ENCODE measurements at regions not wholly inside any gene's neighbourhood (a gene's known extent, or its start where the extent isn't known, plus 50 kb on each side); places are given as distances from the start of the nearest gene placed in this dataset.

DNA sequence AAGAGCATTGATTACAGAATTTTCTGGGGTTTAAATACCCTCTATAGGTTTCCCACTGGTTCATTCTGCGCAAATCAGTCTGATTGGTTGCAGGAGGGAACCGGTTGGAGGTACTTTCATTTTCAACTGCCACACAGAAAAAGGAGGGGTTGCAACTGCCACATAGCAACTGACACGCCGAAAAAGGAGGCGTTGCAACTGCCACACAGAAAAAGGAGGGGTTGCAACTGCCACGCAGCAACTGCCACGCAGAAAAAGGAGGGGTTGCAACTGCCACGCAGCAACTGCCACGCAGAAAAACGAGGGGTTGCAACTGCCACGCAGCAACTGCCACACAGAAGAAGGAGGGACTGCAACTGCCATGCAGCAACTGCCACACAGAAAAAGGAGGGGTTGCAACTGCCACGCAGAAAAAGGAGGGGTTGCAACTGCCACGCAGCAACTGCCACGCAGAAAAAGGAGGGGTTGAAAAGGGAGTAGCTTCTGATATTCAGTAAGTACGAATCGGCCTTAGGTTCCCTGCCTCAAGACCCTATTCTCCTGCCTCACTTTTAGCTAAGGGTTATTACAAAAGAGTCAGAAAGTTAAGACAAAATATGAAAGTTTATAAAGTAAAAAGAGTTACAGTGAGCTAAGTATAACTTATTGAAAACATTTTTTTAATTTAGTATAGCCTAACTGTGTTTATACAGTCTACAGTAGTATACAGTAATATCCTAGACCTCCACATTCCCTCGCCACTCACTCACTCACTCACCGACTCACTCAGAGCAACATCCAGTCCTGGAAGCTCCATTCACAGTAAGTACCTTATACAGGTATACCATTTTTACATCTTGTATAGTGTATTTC is 431.8 kb downstream of the KCTD8 start:
- Histone ChIP-seq H3K4me3 (peak overlapping the region; percentile 12; the same call in 1 of the 2 replicates), H3K9me3 (replicated peaks) (no peaks in the 10 kb centered on the region), H3K36me3 (no peaks in the 10 kb centered on the region), H3K27me3 (replicated peaks) (no peaks in the 10 kb centered on the region), H3K4me1 (replicated peaks) (no peaks in the 10 kb centered on the region), H3K27ac (no peak overlapping the region)
- peak in 1 of 2 experiments; percentile 15 for DNase-seq (ENCODE audit: low read depth in 1 of 2, low spot score in 2 of 2)

DNA sequence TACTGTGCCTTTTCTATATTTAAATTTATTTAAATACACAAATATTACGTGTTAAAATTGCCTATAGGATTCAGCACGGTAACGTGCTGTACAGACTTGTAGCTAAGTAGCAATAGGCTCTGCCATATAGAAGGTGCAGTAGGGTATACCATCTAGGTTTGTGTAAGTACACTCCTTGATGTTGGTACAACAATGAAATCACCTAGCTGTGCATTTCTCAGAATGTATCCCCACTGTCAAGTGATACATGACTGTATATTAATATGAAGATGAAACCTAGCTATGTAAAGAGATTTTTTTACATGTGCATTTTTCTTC is 431.2 kb downstream of the KCTD8 start:
- DNase-seq (ENCODE audit: low read depth in 1 of 2, low spot score in 2 of 2): no peak
- Histone ChIP-seq H3K9me3 (replicated peaks) (no peaks in the 10 kb centered on the region), H3K27me3 (replicated peaks) (no peaks in the 10 kb centered on the region), H3K4me1 (replicated peaks) (no peaks in the 10 kb centered on the region), H3K4me3 (peak overlapping the region; percentile 12; the same call in 1 of the 2 replicates), H3K36me3 (no peaks in the 10 kb centered on the region), H3K27ac (no peak overlapping the region)

GRCh38 chr4:44019721-44020120 is 428.9 kb downstream of the KCTD8 start:
- DNase-seq (ENCODE audit: low read depth in 1 of 2, low spot score in 2 of 2): no peak
- Histone ChIP-seq H3K4me1 (replicated peaks) (no peaks in the 10 kb centered on the region), H3K36me3 (no peaks in the 10 kb centered on the region), H3K4me3 (no peak overlapping the region), H3K27ac (no peak overlapping the region), H3K9me3 (replicated peaks) (no peaks in the 10 kb centered on the region), H3K27me3 (replicated peaks) (no peaks in the 10 kb centered on the region)

DNA sequence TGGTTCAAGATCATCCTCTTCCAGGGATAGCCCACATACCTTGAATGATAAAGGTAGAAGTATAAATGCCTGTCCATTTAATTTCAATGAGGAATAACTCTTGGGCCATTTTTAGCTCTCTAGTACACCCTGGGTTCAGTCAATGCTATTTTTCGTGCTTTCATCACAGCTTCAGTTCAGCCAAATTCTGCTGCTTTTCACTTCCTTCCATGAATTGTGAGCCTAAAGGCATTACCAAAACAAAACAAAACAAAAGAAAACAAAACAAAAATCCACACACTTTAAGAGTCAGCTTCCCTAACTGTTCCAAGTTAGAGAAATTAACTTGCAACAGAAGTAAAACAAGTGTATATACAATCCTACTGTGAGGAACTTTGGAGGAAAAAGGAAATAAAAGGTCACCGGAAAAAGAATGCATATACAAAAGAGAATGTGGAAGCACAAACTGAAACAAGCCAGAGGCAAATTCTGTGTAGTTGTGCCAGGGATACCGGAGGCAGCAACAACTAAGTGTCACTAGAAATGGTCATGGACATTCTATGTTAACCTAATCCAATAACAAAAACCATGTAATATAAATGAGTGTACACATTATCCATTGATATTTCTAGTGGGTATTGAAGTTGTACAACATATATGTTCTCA is 423.1 kb downstream of the KCTD8 start:
- Histone ChIP-seq H3K36me3 (no peaks in the 10 kb centered on the region), H3K27ac (no peak overlapping the region), H3K27me3 (replicated peaks) (no peaks in the 10 kb centered on the region), H3K4me3 (no peak overlapping the region), H3K4me1 (replicated peaks) (no peaks in the 10 kb centered on the region), H3K9me3 (replicated peaks) (no peaks in the 10 kb centered on the region)
- no peak for DNase-seq (ENCODE audit: low read depth in 1 of 2, low spot score in 2 of 2)

DNA sequence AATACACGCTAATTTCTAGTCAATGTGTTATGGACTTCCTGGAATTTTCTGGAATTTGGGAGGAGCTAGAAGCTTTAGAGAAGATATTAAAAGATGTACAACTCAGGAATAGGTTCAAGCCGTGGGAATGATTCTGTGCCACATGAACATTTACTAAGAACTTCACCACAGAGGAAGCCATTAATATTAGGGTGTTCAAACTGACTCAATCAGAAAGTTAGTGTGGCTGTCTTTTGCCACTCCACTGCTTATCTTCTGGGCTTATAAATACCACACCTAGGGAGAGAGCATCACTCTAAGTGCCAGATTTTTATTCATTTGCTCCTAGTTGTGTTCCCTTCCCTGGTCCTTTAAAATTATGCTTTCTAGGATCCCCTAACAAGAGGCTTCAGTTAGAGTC is 409.8 kb downstream of the KCTD8 start:
- no peak for DNase-seq (ENCODE audit: low read depth in 1 of 2, low spot score in 2 of 2)
- no peaks in the 10 kb centered on the region for H3K4me1 ChIP-seq (replicated peaks)
- no peaks in the 10 kb centered on the region for H3K36me3 ChIP-seq
- no peak overlapping the region for H3K4me3 ChIP-seq
- H3K27me3 ChIP-seq (replicated peaks): no peaks in the 10 kb centered on the region
- H3K9me3 ChIP-seq (replicated peaks): no peaks in the 10 kb centered on the region
- no peak overlapping the region for H3K27ac ChIP-seq

GRCh38 chr4:44046491-44046890 is 402.1 kb downstream of the KCTD8 start:
- H3K27me3 ChIP-seq (replicated peaks): no peaks in the 10 kb centered on the region
- no peaks in the 10 kb centered on the region for H3K4me1 ChIP-seq (replicated peaks)
- no peak overlapping the region for H3K4me3 ChIP-seq
- H3K27ac ChIP-seq: no peak overlapping the region
- no peaks in the 10 kb centered on the region for H3K36me3 ChIP-seq
- DNase-seq (ENCODE audit: low read depth in 1 of 2, low spot score in 2 of 2): no peak
- H3K9me3 ChIP-seq (replicated peaks): no peaks in the 10 kb centered on the region

GRCh38 chr4:44056721-44057151 is 391.9 kb downstream of the KCTD8 start:
- Histone ChIP-seq H3K4me1 (replicated peaks) (no peaks in the 10 kb centered on the region), H3K36me3 (no peaks in the 10 kb centered on the region), H3K27ac (no peak overlapping the region), H3K4me3 (no peak overlapping the region), H3K27me3 (replicated peaks) (no peaks in the 10 kb centered on the region), H3K9me3 (replicated peaks) (no peaks in the 10 kb centered on the region)
- no peak for DNase-seq (ENCODE audit: low read depth in 1 of 2, low spot score in 2 of 2)

GRCh38 chr4:44070843-44071242 is 377.8 kb downstream of the KCTD8 start:
- Histone ChIP-seq H3K9me3 (replicated peaks) (no peaks in the 10 kb centered on the region), H3K4me1 (replicated peaks) (no peaks in the 10 kb centered on the region), H3K4me3 (no peak overlapping the region), H3K27ac (no peak overlapping the region), H3K36me3 (no peaks in the 10 kb centered on the region), H3K27me3 (replicated peaks) (no peaks in the 10 kb centered on the region)
- no peak for DNase-seq (ENCODE audit: low read depth in 1 of 2, low spot score in 2 of 2)

GRCh38 chr4:44071959-44072955 is 376.4 kb downstream of the KCTD8 start:
- no peaks in the 10 kb centered on the region for H3K36me3 ChIP-seq
- no peak overlapping the region for H3K27ac ChIP-seq
- H3K27me3 ChIP-seq (replicated peaks): no peaks in the 10 kb centered on the region
- DNase-seq (ENCODE audit: low read depth in 1 of 2, low spot score in 2 of 2): no peak
- no peak overlapping the region for H3K4me3 ChIP-seq
- no peaks in the 10 kb centered on the region for H3K4me1 ChIP-seq (replicated peaks)
- H3K9me3 ChIP-seq (replicated peaks): no peaks in the 10 kb centered on the region

DNA sequence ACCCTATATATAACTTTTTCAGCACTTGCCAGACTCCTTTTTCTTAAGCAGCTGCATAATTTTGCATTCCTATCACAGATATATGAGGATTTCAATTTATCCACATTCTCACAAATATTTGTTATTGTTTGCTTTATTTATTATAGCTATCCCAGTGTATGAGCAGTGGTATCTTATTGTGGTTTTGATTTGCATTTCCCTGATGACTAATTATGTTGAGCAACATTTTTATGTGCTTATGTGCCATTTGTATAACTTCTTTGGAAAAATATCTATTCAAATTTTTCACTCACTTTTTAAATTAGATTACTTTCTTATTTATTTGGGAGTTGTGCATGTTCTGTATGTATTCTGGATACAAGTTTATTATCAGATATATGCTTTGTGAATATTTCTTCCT is 361.9 kb downstream of the KCTD8 start:
- no peaks in the 10 kb centered on the region for H3K4me1 ChIP-seq (replicated peaks)
- no peaks in the 10 kb centered on the region for H3K9me3 ChIP-seq (replicated peaks)
- no peak overlapping the region for H3K4me3 ChIP-seq
- no peak overlapping the region for H3K27ac ChIP-seq
- H3K27me3 ChIP-seq (replicated peaks): no peaks in the 10 kb centered on the region
- no peak for DNase-seq (ENCODE audit: low read depth in 1 of 2, low spot score in 2 of 2)
- no peaks in the 10 kb centered on the region for H3K36me3 ChIP-seq

DNA sequence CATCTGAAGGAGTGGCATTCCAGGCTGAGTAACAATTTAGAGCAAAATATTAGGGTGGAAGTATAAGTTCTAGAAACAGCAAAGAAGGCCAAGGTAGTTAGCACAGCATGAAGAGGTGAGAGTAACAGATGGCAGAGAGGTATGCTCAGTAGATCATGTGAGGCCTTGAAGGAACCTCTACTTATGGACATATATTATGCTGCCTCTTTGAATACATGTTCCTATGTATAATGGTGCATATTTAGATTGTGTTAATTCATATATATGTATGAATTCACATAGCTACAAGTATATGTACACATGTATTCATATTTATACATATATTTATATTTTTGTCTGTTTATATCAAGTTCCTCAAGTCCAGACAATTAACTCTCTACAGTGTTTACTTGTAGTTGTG is 355.2 kb downstream of the KCTD8 start:
- DNase-seq (ENCODE audit: low read depth in 1 of 2, low spot score in 2 of 2): no peak
- Histone ChIP-seq H3K4me1 (replicated peaks) (no peaks in the 10 kb centered on the region), H3K4me3 (no peak overlapping the region), H3K27ac (no peak overlapping the region), H3K9me3 (replicated peaks) (no peaks in the 10 kb centered on the region), H3K36me3 (no peaks in the 10 kb centered on the region), H3K27me3 (replicated peaks) (no peaks in the 10 kb centered on the region)

DNA sequence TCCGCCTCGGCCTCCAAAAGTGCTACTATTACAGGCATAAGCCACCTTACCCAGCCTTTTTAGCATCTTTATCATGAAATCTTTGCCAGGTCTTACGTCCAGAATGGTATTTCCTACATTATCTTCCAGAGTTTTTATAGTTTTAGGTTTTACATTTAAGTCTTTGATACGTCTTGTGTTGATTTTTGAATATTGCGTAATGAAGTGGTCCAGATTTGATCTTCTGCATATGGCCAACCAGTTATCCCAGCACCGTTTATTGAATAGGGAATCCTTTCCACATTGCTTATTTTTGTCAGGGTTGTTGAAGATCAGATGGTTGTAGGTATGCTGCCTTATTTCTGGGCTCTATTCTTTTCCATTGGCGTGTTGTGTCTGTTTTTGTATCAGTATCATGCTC is 349.6 kb downstream of the KCTD8 start:
- Histone ChIP-seq H3K9me3 (replicated peaks) (no peaks in the 10 kb centered on the region), H3K36me3 (no peaks in the 10 kb centered on the region), H3K4me3 (no peak overlapping the region), H3K27ac (no peak overlapping the region), H3K27me3 (replicated peaks) (no peaks in the 10 kb centered on the region), H3K4me1 (replicated peaks) (no peaks in the 10 kb centered on the region)
- DNase-seq (ENCODE audit: low read depth in 1 of 2, low spot score in 2 of 2): no peak

GRCh38 chr4:44100456-44100855 is 348.2 kb downstream of the KCTD8 start:
- Histone ChIP-seq H3K9me3 (replicated peaks) (no peaks in the 10 kb centered on the region), H3K4me1 (replicated peaks) (no peaks in the 10 kb centered on the region), H3K27me3 (replicated peaks) (no peaks in the 10 kb centered on the region), H3K27ac (no peak overlapping the region), H3K36me3 (no peaks in the 10 kb centered on the region), H3K4me3 (no peak overlapping the region)
- no peak for DNase-seq (ENCODE audit: low read depth in 1 of 2, low spot score in 2 of 2)

Measured in SJSA1 (cell line).